ENCODE measurements at regions not wholly inside any gene's neighbourhood (a gene's known extent, or its start where the extent isn't known, plus 50 kb on each side); places are given as distances from the start of the nearest gene placed in this dataset.

DNA sequence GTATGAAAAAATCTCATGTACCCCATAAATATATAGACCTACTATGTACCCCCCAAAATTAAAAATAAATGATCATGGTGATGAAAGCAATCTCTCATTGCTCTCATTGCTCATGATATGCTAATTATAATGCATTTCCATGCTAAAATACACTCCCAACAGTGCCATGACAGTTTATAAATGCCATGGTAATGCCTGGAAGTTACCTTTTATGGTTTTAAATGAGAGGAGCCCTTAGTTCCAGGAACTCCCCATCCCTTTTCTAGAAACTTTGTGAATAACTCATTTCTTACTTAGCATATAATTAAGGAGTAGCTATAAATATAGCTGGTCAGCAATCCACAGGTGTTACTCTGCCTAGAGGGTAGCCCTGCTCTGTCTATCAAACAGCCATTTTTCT, 166.1 kb upstream of the RGS18 start:
- Histone ChIP-seq H3K4me2 (ENCODE audit: control insufficient read depth, extremely low read depth, insufficient read depth, low read depth, low read length) (no peak overlapping the region), H4K20me1 (ENCODE audit: control insufficient read depth, extremely low read depth, insufficient read depth, low read length) (no peaks in the 10 kb centered on the region), H3K9me1 (ENCODE audit: control insufficient read depth, extremely low read depth, insufficient read depth, low read length) (no peaks in the 10 kb centered on the region), H2AFZ (ENCODE audit: control insufficient read depth, low read length) (no peak overlapping the region), H3K4me1 (ENCODE audit: control insufficient read depth, extremely low read depth, insufficient read depth, low read length) (no peaks in the 10 kb centered on the region), H3K9ac (ENCODE audit: control insufficient read depth, extremely low read depth, insufficient read depth, low read length) (no peak overlapping the region), H3K27me3 (ENCODE audit: control insufficient read depth, extremely low read depth, insufficient read depth, low read length) (no peaks in the 10 kb centered on the region), H3K27ac (ENCODE audit: control insufficient read depth, insufficient read depth, low read length) (no peak overlapping the region), H3K4me3 (ENCODE audit: control insufficient read depth in 2 of 3, extremely low read depth in 1 of 3, insufficient read depth in 2 of 3, low read depth in 1 of 3, low read length in 3 of 3) (no peak overlapping the region), H3K9me3 (ENCODE audit: control insufficient read depth, low read depth, low read length) (no peaks in the 10 kb centered on the region), H3K36me3 (ENCODE audit: control insufficient read depth in 2 of 2, extremely low read depth in 1 of 2, insufficient read depth in 2 of 2, low read length in 2 of 2) (no peaks in the 10 kb centered on the region), H3K79me2 (ENCODE audit: control insufficient read depth, insufficient read depth, low read length) (no peaks in the 10 kb centered on the region)
- TF ChIP-seq CTCF (optimal IDR thresholded peaks at IDR 0.05 in 1 of 3, IDR thresholded peaks at IDR 0.05 in 1 of 3, conservative IDR thresholded peaks at IDR 0.05 in 1 of 3; ENCODE audit: extremely low read depth in 1 of 3, insufficient read depth in 2 of 3, low read length in 3 of 3) (no peak), EZH2 (IDR thresholded peaks at IDR 0.05; ENCODE audit: low read length) (no peak)
- FAIRE-seq: no peak
- dilution Hi-C loops (cut with MboI; ENCODE audit: extremely low pct_ligation_motif_present, low sequenced_read_pairs): no loop called here
- no peak for DNase-seq (ENCODE audit: low read depth, low spot score)

DNA sequence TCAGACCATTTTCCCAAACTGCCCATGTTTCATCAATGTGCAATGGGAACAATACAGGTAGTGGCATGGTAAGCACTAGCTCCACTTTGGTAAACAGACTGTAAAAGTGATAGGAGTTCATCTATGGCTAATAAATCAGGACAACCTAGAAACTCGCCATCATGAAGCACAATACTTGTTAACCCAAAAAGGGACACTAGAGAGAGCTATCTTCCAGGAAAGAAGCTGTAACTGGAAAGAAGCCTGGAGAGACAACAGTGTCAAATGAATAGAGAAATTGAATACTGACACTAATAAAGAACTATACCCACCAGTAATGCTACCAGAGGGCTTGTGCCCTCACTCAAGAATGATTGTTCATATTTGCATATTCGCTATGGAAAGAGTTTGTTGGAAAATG, 164.7 kb upstream of the RGS18 start:
- H3K27me3 ChIP-seq (ENCODE audit: control insufficient read depth, extremely low read depth, insufficient read depth, low read length): no peaks in the 10 kb centered on the region
- no peak overlapping the region for H3K4me2 ChIP-seq (ENCODE audit: control insufficient read depth, extremely low read depth, insufficient read depth, low read depth, low read length)
- no peak for TF ChIP-seq EZH2 (IDR thresholded peaks at IDR 0.05; ENCODE audit: low read length)
- peak in 2 of 3 experiments; percentile 31 to 32 for TF ChIP-seq CTCF (optimal IDR thresholded peaks at IDR 0.05 in 1 of 3, IDR thresholded peaks at IDR 0.05 in 1 of 3, conservative IDR thresholded peaks at IDR 0.05 in 1 of 3; ENCODE audit: extremely low read depth in 1 of 3, insufficient read depth in 2 of 3, low read length in 3 of 3)
- no peaks in the 10 kb centered on the region for H3K9me1 ChIP-seq (ENCODE audit: control insufficient read depth, extremely low read depth, insufficient read depth, low read length)
- dilution Hi-C loops (cut with MboI; ENCODE audit: extremely low pct_ligation_motif_present, low sequenced_read_pairs): no loop called here
- no peak overlapping the region for H3K9ac ChIP-seq (ENCODE audit: control insufficient read depth, extremely low read depth, insufficient read depth, low read length)
- no peaks in the 10 kb centered on the region for H4K20me1 ChIP-seq (ENCODE audit: control insufficient read depth, extremely low read depth, insufficient read depth, low read length)
- no peak overlapping the region for H3K4me3 ChIP-seq (ENCODE audit: control insufficient read depth in 2 of 3, extremely low read depth in 1 of 3, insufficient read depth in 2 of 3, low read depth in 1 of 3, low read length in 3 of 3)
- FAIRE-seq (peak; percentile 17), DNase-seq (ENCODE audit: low read depth, low spot score) (no peak)
- H3K27ac ChIP-seq (ENCODE audit: control insufficient read depth, insufficient read depth, low read length): no peak overlapping the region
- H3K9me3 ChIP-seq (ENCODE audit: control insufficient read depth, low read depth, low read length): no peaks in the 10 kb centered on the region
- H3K36me3 ChIP-seq (ENCODE audit: control insufficient read depth in 2 of 2, extremely low read depth in 1 of 2, insufficient read depth in 2 of 2, low read length in 2 of 2): no peaks in the 10 kb centered on the region
- peak overlapping the region; percentile 49 for H2AFZ ChIP-seq (ENCODE audit: control insufficient read depth, low read length)
- H3K79me2 ChIP-seq (ENCODE audit: control insufficient read depth, insufficient read depth, low read length): no peaks in the 10 kb centered on the region
- H3K4me1 ChIP-seq (ENCODE audit: control insufficient read depth, extremely low read depth, insufficient read depth, low read length): no peaks in the 10 kb centered on the region

Data from keratinocyte (primary cell).